CD4-positive, alpha-beta T cell treated with Interleukin-15 for 4 hours (primary cell): ENCODE measurements at regions not wholly inside any gene's neighbourhood (a gene's known extent, or its start where the extent isn't known, plus 50 kb on each side); places are given as distances from the start of the nearest gene placed in this dataset.
"Not testable (repeated sequence)": the region's sequence is repeated elsewhere in the genome, so short reads cannot be mapped to it uniquely, and the experiment has no call there.

Experiments used
- DNase-seq: peaks from one replicate; pipeline ENCODE4 v3.0.0-alpha.2; 2020; ENCODE audit warnings: low spot score

- peak; percentile 52 for DNase-seq
Observed at GRCh38 chr12:89856431-89856830, 147.8 kb upstream of the ATP2B1 start.

- no peak for DNase-seq
Observed at GRCh38 chr12:89848732-89849131, 140.1 kb upstream of the ATP2B1 start.

- DNase-seq: no peak
Observed at GRCh38 chr12:89846473-89847055, 137.9 kb upstream of the ATP2B1 start.

- no peak for DNase-seq
Observed at GRCh38 chr12:89845767-89846166, 137.1 kb upstream of the ATP2B1 start.

GRCh38 chr12:89845366-89845765, 136.7 kb upstream of the ATP2B1 start:
- no peak for DNase-seq

- DNase-seq: no peak
Observed at GRCh38 chr12:89844539-89844938, 135.9 kb upstream of the ATP2B1 start.

- DNase-seq: no peak
Observed at GRCh38 chr12:89840162-89840922, 131.7 kb upstream of the ATP2B1 start.

- DNase-seq: no peak
Observed at GRCh38 chr12:89839444-89839843, 130.8 kb upstream of the ATP2B1 start.

GRCh38 chr12:89838833-89839232, 130.2 kb upstream of the ATP2B1 start:
- DNase-seq: no peak

- no peak for DNase-seq
Observed at GRCh38 chr12:89836026-89836425, 127.4 kb upstream of the ATP2B1 start.

GRCh38 chr12:89834676-89835075, 126.0 kb upstream of the ATP2B1 start:
- no peak for DNase-seq

- DNase-seq: no peak
Observed at GRCh38 chr12:89833337-89834252, 125.0 kb upstream of the ATP2B1 start.

GRCh38 chr12:89832336-89832735, 123.7 kb upstream of the ATP2B1 start:
- DNase-seq: no peak

- no peak for DNase-seq
Observed at GRCh38 chr12:89831310-89832095, 122.9 kb upstream of the ATP2B1 start.

GRCh38 chr12:89829434-89829975, 120.9 kb upstream of the ATP2B1 start:
- DNase-seq: no peak

GRCh38 chr12:89828575-89828974, 119.9 kb upstream of the ATP2B1 start:
- no peak for DNase-seq

- DNase-seq: no peak
Observed at GRCh38 chr12:89827592-89827991, 119.0 kb upstream of the ATP2B1 start.

- DNase-seq: no peak
Observed at GRCh38 chr12:89826468-89826867, 117.8 kb upstream of the ATP2B1 start.

- DNase-seq: peak; percentile 53
Observed at GRCh38 chr12:89825591-89826449, 117.2 kb upstream of the ATP2B1 start.

- no peak for DNase-seq
Observed at GRCh38 chr12:89824822-89825221, 116.2 kb upstream of the ATP2B1 start.

GRCh38 chr12:89822992-89823391, 114.4 kb upstream of the ATP2B1 start:
- DNase-seq: not testable (repeated sequence)
